ENCODE measurements at regions not wholly inside any gene's neighbourhood (a gene's known extent, or its start where the extent isn't known, plus 50 kb on each side); places are given as distances from the start of the nearest gene placed in this dataset.
A peak's percentile ranks its signal among the peaks of the same experiment; 100 is the strongest.

DNA sequence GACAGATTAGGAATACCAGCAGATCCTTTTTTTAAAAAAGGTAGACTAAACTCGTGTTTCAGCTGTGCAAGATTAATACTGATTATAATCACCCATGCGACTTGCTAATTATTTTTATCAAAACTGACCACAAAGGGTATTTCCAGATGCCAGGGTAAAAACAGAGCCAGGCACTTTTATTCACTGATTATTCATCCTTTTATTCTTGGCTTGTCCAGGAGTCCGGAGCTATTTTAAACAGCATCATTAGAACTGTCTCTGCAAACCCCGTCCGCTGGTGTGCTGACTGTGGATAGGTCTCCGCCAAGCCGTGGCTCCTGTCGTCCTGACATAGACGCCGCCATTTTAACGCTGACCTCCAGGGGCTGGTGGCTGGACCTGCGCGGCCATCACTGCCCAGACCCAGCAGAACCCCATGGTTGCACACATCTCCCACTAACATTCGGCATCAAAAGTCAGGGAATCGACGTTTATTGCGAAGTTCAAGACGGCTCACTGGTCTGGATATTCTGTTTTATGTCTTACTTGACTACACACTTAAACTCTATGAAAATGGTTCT lies 364.8 kb downstream of the THBS2 start:
- TF ChIP-seq, protein P1, sequence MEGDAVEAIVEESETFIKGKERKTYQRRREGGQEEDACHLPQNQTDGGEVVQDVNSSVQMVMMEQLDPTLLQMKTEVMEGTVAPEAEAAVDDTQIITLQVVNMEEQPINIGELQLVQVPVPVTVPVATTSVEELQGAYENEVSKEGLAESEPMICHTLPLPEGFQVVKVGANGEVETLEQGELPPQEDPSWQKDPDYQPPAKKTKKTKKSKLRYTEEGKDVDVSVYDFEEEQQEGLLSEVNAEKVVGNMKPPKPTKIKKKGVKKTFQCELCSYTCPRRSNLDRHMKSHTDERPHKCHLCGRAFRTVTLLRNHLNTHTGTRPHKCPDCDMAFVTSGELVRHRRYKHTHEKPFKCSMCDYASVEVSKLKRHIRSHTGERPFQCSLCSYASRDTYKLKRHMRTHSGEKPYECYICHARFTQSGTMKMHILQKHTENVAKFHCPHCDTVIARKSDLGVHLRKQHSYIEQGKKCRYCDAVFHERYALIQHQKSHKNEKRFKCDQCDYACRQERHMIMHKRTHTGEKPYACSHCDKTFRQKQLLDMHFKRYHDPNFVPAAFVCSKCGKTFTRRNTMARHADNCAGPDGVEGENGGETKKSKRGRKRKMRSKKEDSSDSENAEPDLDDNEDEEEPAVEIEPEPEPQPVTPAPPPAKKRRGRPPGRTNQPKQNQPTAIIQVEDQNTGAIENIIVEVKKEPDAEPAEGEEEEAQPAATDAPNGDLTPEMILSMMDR (IDR thresholded peaks at IDR 0.05): no peak
- TF ChIP-seq POLR2A (IDR thresholded peaks at IDR 0.05) (no peak), POLR2AphosphoS5 (IDR thresholded peaks at IDR 0.05) (peak in 1 of 4 donors; percentile 30), EP300 (IDR thresholded peaks at IDR 0.05) (no peak)
